OCI-M1 (cell line): ENCODE measurements at regions not wholly inside any gene's neighbourhood (a gene's known extent, or its start where the extent isn't known, plus 50 kb on each side); places are given as distances from the start of the nearest gene placed in this dataset.
"Not testable (repeated sequence)": the region's sequence is repeated elsewhere in the genome, so short reads cannot be mapped to it uniquely, and the experiment has no call there.

ENCODE experiments used
- DNase-seq: peaks from one replicate; lab custom pipeline; 2025; lab: John Stamatoyannopoulos, UW

- DNase-seq, result no peak
Observed at GRCh38 chr4:111267786-111268185, 644.9 kb upstream of the PITX2 start.

- peak; percentile 68 for DNase-seq
Observed at GRCh38 chr4:111268769-111269414, 646.0 kb upstream of the PITX2 start.

- peak; percentile 65 for DNase-seq
Observed at GRCh38 chr4:111269439-111269838, 646.6 kb upstream of the PITX2 start.

GRCh38 chr4:111274060-111274459 is 651.2 kb upstream of the PITX2 start:
- no peak for DNase-seq

GRCh38 chr4:111274486-111274885 is 651.6 kb upstream of the PITX2 start:
- no peak for DNase-seq

- no peak for DNase-seq
Observed at GRCh38 chr4:111281219-111281618, 658.3 kb upstream of the PITX2 start.

- DNase-seq, result no peak
Observed at GRCh38 chr4:111282035-111282434, 659.2 kb upstream of the PITX2 start.

GRCh38 chr4:111283066-111283677 is 660.3 kb upstream of the PITX2 start:
- peak; percentile 78 for DNase-seq

- no peak for DNase-seq
Observed at GRCh38 chr4:111296466-111296865, 673.6 kb upstream of the PITX2 start.

GRCh38 chr4:111303806-111304205 is 680.9 kb upstream of the PITX2 start:
- DNase-seq, result no peak

- no peak for DNase-seq
Observed at GRCh38 chr4:111323496-111323895, 700.6 kb upstream of the PITX2 start.

- DNase-seq, result no peak
Observed at GRCh38 chr4:111323916-111324315, 701.0 kb upstream of the PITX2 start.

- DNase-seq, result no peak
Observed at GRCh38 chr4:111326450-111326849, 703.6 kb upstream of the PITX2 start.

- no peak for DNase-seq
Observed at GRCh38 chr4:111330786-111331185, 707.9 kb upstream of the PITX2 start.

- DNase-seq, result no peak
Observed at GRCh38 chr4:111334361-111334760, 711.5 kb upstream of the PITX2 start.

GRCh38 chr4:111337186-111337876 is 714.5 kb upstream of the PITX2 start:
- not testable (repeated sequence) for DNase-seq

- DNase-seq, result no peak
Observed at GRCh38 chr4:111359602-111360001, 736.7 kb upstream of the PITX2 start.

GRCh38 chr4:111360906-111361305 is 738.0 kb upstream of the PITX2 start:
- DNase-seq, result no peak

- DNase-seq, result no peak
Observed at GRCh38 chr4:111362941-111363361, 740.1 kb upstream of the PITX2 start.

- DNase-seq, result not testable (repeated sequence)
Observed at GRCh38 chr4:111377880-111378279, 755.0 kb upstream of the PITX2 start.

- no peak for DNase-seq
Observed at GRCh38 chr4:111388561-111388960, 756.7 kb upstream of the FAM241A start.

- DNase-seq, result no peak
Observed at GRCh38 chr4:111391829-111392228, 753.4 kb upstream of the FAM241A start.

GRCh38 chr4:111393781-111394180 is 751.5 kb upstream of the FAM241A start:
- DNase-seq, result no peak
